ENCODE measurements at regions not wholly inside any gene's neighbourhood (a gene's known extent, or its start where the extent isn't known, plus 50 kb on each side); places are given as distances from the start of the nearest gene placed in this dataset.

- Histone ChIP-seq H3K9me3 (ENCODE audit: control insufficient read depth, insufficient read depth, low read length) (no peaks in the 10 kb centered on the region), H3K9me2 (replicated peaks; ENCODE audit: control insufficient read depth, low read length) (no peaks in the 10 kb centered on the region), H3K4me3 (ENCODE audit: low read length) (no peak overlapping the region), H3K4me1 (ENCODE audit: control insufficient read depth, low read length) (no peaks in the 10 kb centered on the region), H3K27ac (ENCODE audit: low read depth, low read length) (no peak overlapping the region), H3K4me2 (ENCODE audit: low read length) (no peak overlapping the region), H3F3A (ENCODE audit: control insufficient read depth, insufficient read depth) (no peaks in the 10 kb centered on the region), H4K20me1 (ENCODE audit: control insufficient read depth, insufficient read depth, low read depth, low read length) (no peaks in the 10 kb centered on the region), H3K27me3 (ENCODE audit: control insufficient read depth, low read length) (peaks cover 15% of the 10 kb centered on the region; the same call in 1 of the 2 replicates), H3K36me3 (ENCODE audit: control insufficient read depth, low read length) (no peaks in the 10 kb centered on the region), H3K79me2 (ENCODE audit: control insufficient read depth, low read length) (no peaks in the 10 kb centered on the region)
- no peak for TF ChIP-seq CTCF (IDR thresholded peaks at IDR 0.05; ENCODE audit: low read depth, low read length, poor library complexity, severe bottlenecking)
- TF ChIP-seq EZH2phosphoT487 (IDR thresholded peaks at IDR 0.05; ENCODE audit: borderline replicate concordance, low read length), result no peak
These were observed 70.3 kb upstream of the MYL10 start for GRCh38 chr7:101699399-101699798.

GRCh38 chr7:101699881-101700823, 71.1 kb upstream of the MYL10 start:
- Histone ChIP-seq H4K20me1 (ENCODE audit: control insufficient read depth, insufficient read depth, low read depth, low read length) (no peaks in the 10 kb centered on the region), H3K4me3 (ENCODE audit: low read length) (no peak overlapping the region), H3K79me2 (ENCODE audit: control insufficient read depth, low read length) (no peaks in the 10 kb centered on the region), H3K9me2 (replicated peaks; ENCODE audit: control insufficient read depth, low read length) (no peaks in the 10 kb centered on the region), H3K4me2 (ENCODE audit: low read length) (no peak overlapping the region), H3K9me3 (ENCODE audit: control insufficient read depth, insufficient read depth, low read length) (no peaks in the 10 kb centered on the region), H3K4me1 (ENCODE audit: control insufficient read depth, low read length) (no peaks in the 10 kb centered on the region), H3K36me3 (ENCODE audit: control insufficient read depth, low read length) (no peaks in the 10 kb centered on the region), H3F3A (ENCODE audit: control insufficient read depth, insufficient read depth) (no peaks in the 10 kb centered on the region), H3K27ac (ENCODE audit: low read depth, low read length) (no peak overlapping the region), H3K27me3 (ENCODE audit: control insufficient read depth, low read length) (peaks cover 15% of the 10 kb centered on the region; the same call in 1 of the 2 replicates)
- TF ChIP-seq EZH2phosphoT487 (IDR thresholded peaks at IDR 0.05; ENCODE audit: borderline replicate concordance, low read length) (no peak), CTCF (IDR thresholded peaks at IDR 0.05; ENCODE audit: low read depth, low read length, poor library complexity, severe bottlenecking) (no peak)

- Histone ChIP-seq H3K27me3 (ENCODE audit: control insufficient read depth, low read length) (peaks cover 15% of the 10 kb centered on the region; the same call in 1 of the 2 replicates), H3K4me3 (ENCODE audit: low read length) (no peak overlapping the region), H3K4me2 (ENCODE audit: low read length) (no peak overlapping the region), H3K9me3 (ENCODE audit: control insufficient read depth, insufficient read depth, low read length) (no peaks in the 10 kb centered on the region), H3K36me3 (ENCODE audit: control insufficient read depth, low read length) (no peaks in the 10 kb centered on the region), H3K9me2 (replicated peaks; ENCODE audit: control insufficient read depth, low read length) (no peaks in the 10 kb centered on the region), H3K79me2 (ENCODE audit: control insufficient read depth, low read length) (no peaks in the 10 kb centered on the region), H4K20me1 (ENCODE audit: control insufficient read depth, insufficient read depth, low read depth, low read length) (no peaks in the 10 kb centered on the region), H3F3A (ENCODE audit: control insufficient read depth, insufficient read depth) (no peaks in the 10 kb centered on the region), H3K27ac (ENCODE audit: low read depth, low read length) (no peak overlapping the region), H3K4me1 (ENCODE audit: control insufficient read depth, low read length) (no peaks in the 10 kb centered on the region)
- TF ChIP-seq EZH2phosphoT487 (IDR thresholded peaks at IDR 0.05; ENCODE audit: borderline replicate concordance, low read length) (no peak), CTCF (IDR thresholded peaks at IDR 0.05; ENCODE audit: low read depth, low read length, poor library complexity, severe bottlenecking) (no peak)
These were observed 72.2 kb upstream of the MYL10 start for GRCh38 chr7:101701153-101701794.
